WTC11 (cell line): ENCODE measurements at regions not wholly inside any gene's neighbourhood (a gene's known extent, or its start where the extent isn't known, plus 50 kb on each side); places are given as distances from the start of the nearest gene placed in this dataset.

Experiments
- ATAC-seq: fragments of 200-7000 bp; cut with Tn5 transposase; 2 replicates; pipeline ENCODE4 v1.10.0; 2021; ENCODE audit warnings: mild to moderate bottlenecking, moderate library complexity
- CTCF ChIA-PET: fragments of 300-600 bp; sonication (Branson Sonifier 250); formaldehyde crosslinking; loops from one replicate; lab custom pipeline; 2021; ENCODE audit warnings: antibody characterized with exemption; lab: Charles Lee
- POLR2A ChIA-PET: fragments of 350-600 bp; sonication (Branson Sonifier 250); formaldehyde crosslinking; loops from one replicate; lab custom pipeline; 2021; ENCODE audit warnings: antibody characterized with exemption; lab: Charles Lee
- DNase-seq: peaks from one replicate; pipeline ENCODE4 v3.0.0; 2021; ENCODE audit warnings: low spot score
- H3K27ac Mint-ChIP-seq: 2 replicates; pipeline ENCODE4 v1.8.0; 2021; ENCODE audit warnings: mixed read lengths
- H3K27me3 Mint-ChIP-seq: 2 replicates; pipeline ENCODE4 v1.8.0; 2021; ENCODE audit warnings: low read depth, mild to moderate bottlenecking, moderate library complexity, mixed read lengths
- H3K36me3 Mint-ChIP-seq: 2 replicates; pipeline ENCODE4 v1.8.0; 2021; ENCODE audit warnings: mixed read lengths
- H3K4me1 Mint-ChIP-seq: 2 replicates; pipeline ENCODE4 v1.8.0; 2022; ENCODE audit warnings: mixed read lengths
- H3K4me3 Mint-ChIP-seq: 2 replicates; pipeline ENCODE4 v1.8.0; 2021; ENCODE audit warnings: mild to moderate bottlenecking, moderate library complexity, mixed read lengths
- H3K9me3 Mint-ChIP-seq: 2 replicates; pipeline ENCODE4 v1.8.0; 2021; ENCODE audit warnings: mixed read lengths
- CREM ChIP-seq: sonication (generic); formaldehyde crosslinking; IDR thresholded peaks from 2 replicates; pipeline ENCODE4 v1.8.1; 2022; ENCODE audit warnings: mild to moderate bottlenecking, missing genetic modification reagents, moderate library complexity
- NFE2L1 ChIP-seq: sonication (generic); formaldehyde crosslinking; IDR thresholded peaks from 2 replicates; pipeline ENCODE4 v1.8.1; 2023; ENCODE audit warnings: missing genetic modification reagents
- RELA ChIP-seq: sonication (generic); formaldehyde crosslinking; IDR thresholded peaks from 2 replicates; pipeline ENCODE4 v1.8.1; 2022; ENCODE audit warnings: missing genetic modification reagents, mild to moderate bottlenecking, borderline replicate concordance
- SMAD4 ChIP-seq: sonication (generic); formaldehyde crosslinking; IDR thresholded peaks from 2 replicates; pipeline ENCODE4 v1.8.0; 2022; ENCODE audit warnings: mild to moderate bottlenecking, missing genetic modification reagents
- ZNF232 ChIP-seq: sonication (generic); formaldehyde crosslinking; IDR thresholded peaks from 2 replicates; pipeline ENCODE4 v1.8.0; 2022; ENCODE audit warnings: mild to moderate bottlenecking, missing genetic modification reagents
- ZNF416 ChIP-seq: fragments of 250-450 bp; sonication (Bioruptor Pico); IDR thresholded peaks from 2 replicates; pipeline ENCODE4 v1.9.0; 2021; ENCODE audit warnings: mild to moderate bottlenecking, inconsistent platforms
- ZNF423 ChIP-seq: fragments of 250-450 bp; sonication (Bioruptor Pico); IDR thresholded peaks from 2 replicates; pipeline ENCODE4 v2.1.2; 2022; ENCODE audit warnings: mild to moderate bottlenecking, moderate library complexity
- TF ChIP-seq, protein P1 (sequence below): sonication (generic); formaldehyde crosslinking; IDR thresholded peaks from 2 replicates; pipeline ENCODE4 v1.8.0; 2023; ENCODE audit warnings: mild to moderate bottlenecking, missing genetic modification reagents
- TF ChIP-seq, protein P2 (sequence below): sonication (generic); formaldehyde crosslinking; IDR thresholded peaks from 2 replicates; pipeline ENCODE4 v1.8.1; 2023; ENCODE audit warnings: mild to moderate bottlenecking, missing genetic modification reagents, moderate library complexity
- TF ChIP-seq, protein P3 (sequence below): sonication (generic); formaldehyde crosslinking; IDR thresholded peaks from 2 replicates; pipeline ENCODE4 v1.8.0; 2023; ENCODE audit warnings: missing genetic modification reagents, mild to moderate bottlenecking, borderline replicate concordance
- TF ChIP-seq, protein P4 (sequence below): sonication (generic); formaldehyde crosslinking; IDR thresholded peaks from 2 replicates; pipeline ENCODE4 v1.8.0; 2022; ENCODE audit warnings: missing genetic modification reagents
- TF ChIP-seq, protein P5 (sequence below): sonication (generic); formaldehyde crosslinking; IDR thresholded peaks from 2 replicates; pipeline ENCODE4 v1.8.1; 2022; ENCODE audit warnings: mild to moderate bottlenecking, missing genetic modification reagents, moderate library complexity, borderline replicate concordance
- TF ChIP-seq, protein P6 (sequence below): sonication (generic); formaldehyde crosslinking; IDR thresholded peaks from 2 replicates; pipeline ENCODE4 v1.8.0; 2023; ENCODE audit warnings: missing genetic modification reagents
- TF ChIP-seq, protein P7 (sequence below): fragments of 200-600 bp; IDR thresholded peaks from 2 replicates; pipeline ENCODE4 v1.8.0; 2022; ENCODE audit warnings: antibody characterized with exemption
- TF ChIP-seq, protein P8 (sequence below): sonication (generic); formaldehyde crosslinking; IDR thresholded peaks from 2 replicates; pipeline ENCODE4 v1.8.1; 2023; ENCODE audit warnings: mild to moderate bottlenecking, missing genetic modification reagents

DNA sequence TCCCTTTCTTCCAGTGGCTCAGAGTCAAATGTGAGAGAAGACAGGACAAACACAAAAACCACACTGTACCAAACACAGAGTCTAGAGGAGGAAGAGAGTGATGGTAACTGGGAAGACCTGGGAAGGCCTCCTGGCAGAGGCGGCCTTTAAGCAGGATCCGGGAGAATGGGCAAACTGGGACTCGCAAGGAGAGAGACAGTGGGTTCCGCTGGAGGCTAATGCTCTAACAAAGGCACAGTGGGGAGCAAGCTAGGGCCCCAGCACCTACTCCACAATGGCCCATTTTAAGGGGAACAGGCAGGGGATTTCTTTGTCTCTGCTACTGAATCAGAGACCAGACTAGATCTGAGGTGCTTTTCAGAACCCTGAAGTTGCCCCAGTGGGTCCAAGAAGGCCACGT lies 81.4 kb upstream of the HES1 start (continued):
- TF ChIP-seq, protein P1, sequence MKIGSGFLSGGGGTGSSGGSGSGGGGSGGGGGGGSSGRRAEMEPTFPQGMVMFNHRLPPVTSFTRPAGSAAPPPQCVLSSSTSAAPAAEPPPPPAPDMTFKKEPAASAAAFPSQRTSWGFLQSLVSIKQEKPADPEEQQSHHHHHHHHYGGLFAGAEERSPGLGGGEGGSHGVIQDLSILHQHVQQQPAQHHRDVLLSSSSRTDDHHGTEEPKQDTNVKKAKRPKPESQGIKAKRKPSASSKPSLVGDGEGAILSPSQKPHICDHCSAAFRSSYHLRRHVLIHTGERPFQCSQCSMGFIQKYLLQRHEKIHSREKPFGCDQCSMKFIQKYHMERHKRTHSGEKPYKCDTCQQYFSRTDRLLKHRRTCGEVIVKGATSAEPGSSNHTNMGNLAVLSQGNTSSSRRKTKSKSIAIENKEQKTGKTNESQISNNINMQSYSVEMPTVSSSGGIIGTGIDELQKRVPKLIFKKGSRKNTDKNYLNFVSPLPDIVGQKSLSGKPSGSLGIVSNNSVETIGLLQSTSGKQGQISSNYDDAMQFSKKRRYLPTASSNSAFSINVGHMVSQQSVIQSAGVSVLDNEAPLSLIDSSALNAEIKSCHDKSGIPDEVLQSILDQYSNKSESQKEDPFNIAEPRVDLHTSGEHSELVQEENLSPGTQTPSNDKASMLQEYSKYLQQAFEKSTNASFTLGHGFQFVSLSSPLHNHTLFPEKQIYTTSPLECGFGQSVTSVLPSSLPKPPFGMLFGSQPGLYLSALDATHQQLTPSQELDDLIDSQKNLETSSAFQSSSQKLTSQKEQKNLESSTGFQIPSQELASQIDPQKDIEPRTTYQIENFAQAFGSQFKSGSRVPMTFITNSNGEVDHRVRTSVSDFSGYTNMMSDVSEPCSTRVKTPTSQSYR, result 0 out of 2 replicates have a peak, but pooled peaks have one; percentile 38
- TF ChIP-seq, protein P2, sequence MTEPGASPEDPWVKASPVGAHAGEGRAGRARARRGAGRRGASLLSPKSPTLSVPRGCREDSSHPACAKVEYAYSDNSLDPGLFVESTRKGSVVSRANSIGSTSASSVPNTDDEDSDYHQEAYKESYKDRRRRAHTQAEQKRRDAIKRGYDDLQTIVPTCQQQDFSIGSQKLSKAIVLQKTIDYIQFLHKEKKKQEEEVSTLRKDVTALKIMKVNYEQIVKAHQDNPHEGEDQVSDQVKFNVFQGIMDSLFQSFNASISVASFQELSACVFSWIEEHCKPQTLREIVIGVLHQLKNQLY (CRISPR knock-in tag), result no peak
- no peak for TF ChIP-seq ZNF416
- TF ChIP-seq, protein P3, sequence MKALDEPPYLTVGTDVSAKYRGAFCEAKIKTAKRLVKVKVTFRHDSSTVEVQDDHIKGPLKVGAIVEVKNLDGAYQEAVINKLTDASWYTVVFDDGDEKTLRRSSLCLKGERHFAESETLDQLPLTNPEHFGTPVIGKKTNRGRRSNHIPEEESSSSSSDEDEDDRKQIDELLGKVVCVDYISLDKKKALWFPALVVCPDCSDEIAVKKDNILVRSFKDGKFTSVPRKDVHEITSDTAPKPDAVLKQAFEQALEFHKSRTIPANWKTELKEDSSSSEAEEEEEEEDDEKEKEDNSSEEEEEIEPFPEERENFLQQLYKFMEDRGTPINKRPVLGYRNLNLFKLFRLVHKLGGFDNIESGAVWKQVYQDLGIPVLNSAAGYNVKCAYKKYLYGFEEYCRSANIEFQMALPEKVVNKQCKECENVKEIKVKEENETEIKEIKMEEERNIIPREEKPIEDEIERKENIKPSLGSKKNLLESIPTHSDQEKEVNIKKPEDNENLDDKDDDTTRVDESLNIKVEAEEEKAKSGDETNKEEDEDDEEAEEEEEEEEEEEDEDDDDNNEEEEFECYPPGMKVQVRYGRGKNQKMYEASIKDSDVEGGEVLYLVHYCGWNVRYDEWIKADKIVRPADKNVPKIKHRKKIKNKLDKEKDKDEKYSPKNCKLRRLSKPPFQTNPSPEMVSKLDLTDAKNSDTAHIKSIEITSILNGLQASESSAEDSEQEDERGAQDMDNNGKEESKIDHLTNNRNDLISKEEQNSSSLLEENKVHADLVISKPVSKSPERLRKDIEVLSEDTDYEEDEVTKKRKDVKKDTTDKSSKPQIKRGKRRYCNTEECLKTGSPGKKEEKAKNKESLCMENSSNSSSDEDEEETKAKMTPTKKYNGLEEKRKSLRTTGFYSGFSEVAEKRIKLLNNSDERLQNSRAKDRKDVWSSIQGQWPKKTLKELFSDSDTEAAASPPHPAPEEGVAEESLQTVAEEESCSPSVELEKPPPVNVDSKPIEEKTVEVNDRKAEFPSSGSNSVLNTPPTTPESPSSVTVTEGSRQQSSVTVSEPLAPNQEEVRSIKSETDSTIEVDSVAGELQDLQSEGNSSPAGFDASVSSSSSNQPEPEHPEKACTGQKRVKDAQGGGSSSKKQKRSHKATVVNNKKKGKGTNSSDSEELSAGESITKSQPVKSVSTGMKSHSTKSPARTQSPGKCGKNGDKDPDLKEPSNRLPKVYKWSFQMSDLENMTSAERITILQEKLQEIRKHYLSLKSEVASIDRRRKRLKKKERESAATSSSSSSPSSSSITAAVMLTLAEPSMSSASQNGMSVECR (CRISPR knock-in tag), result no peak
- TF ChIP-seq, protein P4, sequence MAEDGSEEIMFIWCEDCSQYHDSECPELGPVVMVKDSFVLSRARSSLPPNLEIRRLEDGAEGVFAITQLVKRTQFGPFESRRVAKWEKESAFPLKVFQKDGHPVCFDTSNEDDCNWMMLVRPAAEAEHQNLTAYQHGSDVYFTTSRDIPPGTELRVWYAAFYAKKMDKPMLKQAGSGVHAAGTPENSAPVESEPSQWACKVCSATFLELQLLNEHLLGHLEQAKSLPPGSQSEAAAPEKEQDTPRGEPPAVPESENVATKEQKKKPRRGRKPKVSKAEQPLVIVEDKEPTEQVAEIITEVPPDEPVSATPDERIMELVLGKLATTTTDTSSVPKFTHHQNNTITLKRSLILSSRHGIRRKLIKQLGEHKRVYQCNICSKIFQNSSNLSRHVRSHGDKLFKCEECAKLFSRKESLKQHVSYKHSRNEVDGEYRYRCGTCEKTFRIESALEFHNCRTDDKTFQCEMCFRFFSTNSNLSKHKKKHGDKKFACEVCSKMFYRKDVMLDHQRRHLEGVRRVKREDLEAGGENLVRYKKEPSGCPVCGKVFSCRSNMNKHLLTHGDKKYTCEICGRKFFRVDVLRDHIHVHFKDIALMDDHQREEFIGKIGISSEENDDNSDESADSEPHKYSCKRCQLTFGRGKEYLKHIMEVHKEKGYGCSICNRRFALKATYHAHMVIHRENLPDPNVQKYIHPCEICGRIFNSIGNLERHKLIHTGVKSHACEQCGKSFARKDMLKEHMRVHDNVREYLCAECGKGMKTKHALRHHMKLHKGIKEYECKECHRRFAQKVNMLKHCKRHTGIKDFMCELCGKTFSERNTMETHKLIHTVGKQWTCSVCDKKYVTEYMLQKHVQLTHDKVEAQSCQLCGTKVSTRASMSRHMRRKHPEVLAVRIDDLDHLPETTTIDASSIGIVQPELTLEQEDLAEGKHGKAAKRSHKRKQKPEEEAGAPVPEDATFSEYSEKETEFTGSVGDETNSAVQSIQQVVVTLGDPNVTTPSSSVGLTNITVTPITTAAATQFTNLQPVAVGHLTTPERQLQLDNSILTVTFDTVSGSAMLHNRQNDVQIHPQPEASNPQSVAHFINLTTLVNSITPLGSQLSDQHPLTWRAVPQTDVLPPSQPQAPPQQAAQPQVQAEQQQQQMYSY (CRISPR knock-in tag), result peak; percentile 87
- TF ChIP-seq ZNF232 (CRISPR knock-in tag), result no peak
- TF ChIP-seq ZNF423 (CRISPR knock-in tag), result peak; percentile 86
- TF ChIP-seq, protein P5, sequence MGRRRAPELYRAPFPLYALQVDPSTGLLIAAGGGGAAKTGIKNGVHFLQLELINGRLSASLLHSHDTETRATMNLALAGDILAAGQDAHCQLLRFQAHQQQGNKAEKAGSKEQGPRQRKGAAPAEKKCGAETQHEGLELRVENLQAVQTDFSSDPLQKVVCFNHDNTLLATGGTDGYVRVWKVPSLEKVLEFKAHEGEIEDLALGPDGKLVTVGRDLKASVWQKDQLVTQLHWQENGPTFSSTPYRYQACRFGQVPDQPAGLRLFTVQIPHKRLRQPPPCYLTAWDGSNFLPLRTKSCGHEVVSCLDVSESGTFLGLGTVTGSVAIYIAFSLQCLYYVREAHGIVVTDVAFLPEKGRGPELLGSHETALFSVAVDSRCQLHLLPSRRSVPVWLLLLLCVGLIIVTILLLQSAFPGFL (CRISPR knock-in tag), result no peak
- TF ChIP-seq, protein P6, sequence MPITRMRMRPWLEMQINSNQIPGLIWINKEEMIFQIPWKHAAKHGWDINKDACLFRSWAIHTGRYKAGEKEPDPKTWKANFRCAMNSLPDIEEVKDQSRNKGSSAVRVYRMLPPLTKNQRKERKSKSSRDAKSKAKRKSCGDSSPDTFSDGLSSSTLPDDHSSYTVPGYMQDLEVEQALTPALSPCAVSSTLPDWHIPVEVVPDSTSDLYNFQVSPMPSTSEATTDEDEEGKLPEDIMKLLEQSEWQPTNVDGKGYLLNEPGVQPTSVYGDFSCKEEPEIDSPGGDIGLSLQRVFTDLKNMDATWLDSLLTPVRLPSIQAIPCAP, result no peak
- TF ChIP-seq, all 79 proteins: peak for 5

DNA sequence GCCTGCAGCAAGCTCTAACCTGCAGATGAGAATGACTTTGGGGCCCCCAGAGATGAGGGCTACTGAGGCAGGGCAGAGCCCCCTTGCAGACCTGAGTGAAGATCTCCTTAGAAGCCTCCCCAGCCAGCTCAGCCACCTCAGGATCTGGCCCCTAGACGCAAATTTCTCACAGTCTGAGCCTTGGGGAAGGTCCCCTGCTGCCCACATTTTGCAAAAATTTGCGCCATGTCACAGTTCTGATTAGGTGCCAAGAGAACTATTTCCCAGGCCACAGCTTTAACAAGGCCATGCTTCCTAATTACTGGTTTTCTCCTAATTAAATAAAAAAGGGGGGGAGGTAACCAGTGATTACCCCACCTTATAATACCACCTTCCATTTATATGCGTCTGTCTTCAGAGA lies 81.0 kb upstream of the HES1 start:
- peaks cover 28% of the 10 kb centered on the region for H3K9me3 Mint-ChIP-seq
- H3K27ac Mint-ChIP-seq, result no peak overlapping the region
- H3K4me1 Mint-ChIP-seq, result peaks cover 41% of the 10 kb centered on the region
- ChIA-PET CTCF (interaction anchor here (0.7 to 1.4 kb wide), 4 partner anchors 45 to 261 kb away, joined by 3 to 6 read pairs (median 3); no protein-coding TSS in a partner anchor), POLR2A (interaction anchor here (1.0 kb wide), 1 partner anchor 12 kb away, joined by 4 read pairs; no protein-coding TSS in a partner anchor)
- no peak overlapping the region for H3K4me3 Mint-ChIP-seq
- H3K27me3 Mint-ChIP-seq, result peaks cover 48% of the 10 kb centered on the region
- H3K36me3 Mint-ChIP-seq, result peaks cover 28% of the 10 kb centered on the region
- ATAC-seq, result peak; percentile 7; the same call in 1 of the 2 replicates
- no peak for DNase-seq
- TF ChIP-seq RELA (no peak), ZNF232 (CRISPR knock-in tag) (no peak), SMAD4 (CRISPR knock-in tag) (no peak), NFE2L1 (CRISPR knock-in tag) (no peak), CREM (CRISPR knock-in tag) (no peak)
- TF ChIP-seq, protein P7, sequence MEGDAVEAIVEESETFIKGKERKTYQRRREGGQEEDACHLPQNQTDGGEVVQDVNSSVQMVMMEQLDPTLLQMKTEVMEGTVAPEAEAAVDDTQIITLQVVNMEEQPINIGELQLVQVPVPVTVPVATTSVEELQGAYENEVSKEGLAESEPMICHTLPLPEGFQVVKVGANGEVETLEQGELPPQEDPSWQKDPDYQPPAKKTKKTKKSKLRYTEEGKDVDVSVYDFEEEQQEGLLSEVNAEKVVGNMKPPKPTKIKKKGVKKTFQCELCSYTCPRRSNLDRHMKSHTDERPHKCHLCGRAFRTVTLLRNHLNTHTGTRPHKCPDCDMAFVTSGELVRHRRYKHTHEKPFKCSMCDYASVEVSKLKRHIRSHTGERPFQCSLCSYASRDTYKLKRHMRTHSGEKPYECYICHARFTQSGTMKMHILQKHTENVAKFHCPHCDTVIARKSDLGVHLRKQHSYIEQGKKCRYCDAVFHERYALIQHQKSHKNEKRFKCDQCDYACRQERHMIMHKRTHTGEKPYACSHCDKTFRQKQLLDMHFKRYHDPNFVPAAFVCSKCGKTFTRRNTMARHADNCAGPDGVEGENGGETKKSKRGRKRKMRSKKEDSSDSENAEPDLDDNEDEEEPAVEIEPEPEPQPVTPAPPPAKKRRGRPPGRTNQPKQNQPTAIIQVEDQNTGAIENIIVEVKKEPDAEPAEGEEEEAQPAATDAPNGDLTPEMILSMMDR, result no peak
- TF ChIP-seq, protein P5 (CRISPR knock-in tag), result no peak
- TF ChIP-seq, protein P8, sequence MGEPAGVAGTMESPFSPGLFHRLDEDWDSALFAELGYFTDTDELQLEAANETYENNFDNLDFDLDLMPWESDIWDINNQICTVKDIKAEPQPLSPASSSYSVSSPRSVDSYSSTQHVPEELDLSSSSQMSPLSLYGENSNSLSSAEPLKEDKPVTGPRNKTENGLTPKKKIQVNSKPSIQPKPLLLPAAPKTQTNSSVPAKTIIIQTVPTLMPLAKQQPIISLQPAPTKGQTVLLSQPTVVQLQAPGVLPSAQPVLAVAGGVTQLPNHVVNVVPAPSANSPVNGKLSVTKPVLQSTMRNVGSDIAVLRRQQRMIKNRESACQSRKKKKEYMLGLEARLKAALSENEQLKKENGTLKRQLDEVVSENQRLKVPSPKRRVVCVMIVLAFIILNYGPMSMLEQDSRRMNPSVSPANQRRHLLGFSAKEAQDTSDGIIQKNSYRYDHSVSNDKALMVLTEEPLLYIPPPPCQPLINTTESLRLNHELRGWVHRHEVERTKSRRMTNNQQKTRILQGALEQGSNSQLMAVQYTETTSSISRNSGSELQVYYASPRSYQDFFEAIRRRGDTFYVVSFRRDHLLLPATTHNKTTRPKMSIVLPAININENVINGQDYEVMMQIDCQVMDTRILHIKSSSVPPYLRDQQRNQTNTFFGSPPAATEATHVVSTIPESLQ (CRISPR knock-in tag), result no peak
- TF ChIP-seq, protein P6, result no peak
